Mesenchymal stem cell (in vitro differentiated cells and primary cell): ENCODE measurements at regions not wholly inside any gene's neighbourhood (a gene's known extent, or its start where the extent isn't known, plus 50 kb on each side); places are given as distances from the start of the nearest gene placed in this dataset.

Experiments
- DNase-seq: peaks from one replicate; pipeline ENCODE4 v3.0.0-alpha.2; 2013
- H2AFZ ChIP-seq: one replicate; pipeline ENCODE4 v1.6.1; 2013; ENCODE audit warnings: low read depth, mild to moderate bottlenecking, control low read depth, inconsistent platforms, low read length, moderate library complexity
- H2AK5ac ChIP-seq: 2 replicates; pipeline ENCODE4 v1.6.1; 2013; ENCODE audit warnings: low read length, moderate library complexity, mild to moderate bottlenecking, inconsistent platforms; ENCODE audit not compliant: severe bottlenecking
- H2BK120ac ChIP-seq: one replicate; pipeline ENCODE4 v1.6.1; 2013; ENCODE audit warnings: low read depth, mild to moderate bottlenecking, inconsistent platforms, low read length, moderate library complexity
- H2BK12ac ChIP-seq, 2 experiments: one replicate each; pipeline ENCODE4 v1.6.1; 2013; ENCODE audit warnings: inconsistent platforms in 2 of 2, low read length in 2 of 2, mild to moderate bottlenecking in 2 of 2, moderate library complexity in 2 of 2, control low read depth in 1 of 2
- H2BK15ac ChIP-seq: one replicate; pipeline ENCODE4 v1.6.1; 2013; ENCODE audit warnings: mild to moderate bottlenecking, low read depth, inconsistent platforms; ENCODE audit not compliant: poor library complexity, severe bottlenecking
- H2BK5ac ChIP-seq: 2 replicates; pipeline ENCODE4 v1.6.1; 2013; ENCODE audit warnings: low read depth, mild to moderate bottlenecking, low read length, control low read depth, inconsistent platforms; ENCODE audit not compliant: poor library complexity, severe bottlenecking
- H3K14ac ChIP-seq, 2 experiments: one replicate each; pipeline ENCODE4 v1.6.1; 2013; ENCODE audit warnings: inconsistent platforms in 2 of 2, low read length in 2 of 2, control low read depth in 1 of 2, mild to moderate bottlenecking in 1 of 2, moderate library complexity in 1 of 2
- H3K18ac ChIP-seq, 2 experiments: one replicate each; pipeline ENCODE4 v1.6.1; 2013; ENCODE audit warnings: inconsistent platforms in 2 of 2, low read length in 2 of 2, control low read depth in 1 of 2, low read depth in 1 of 2, mild to moderate bottlenecking in 1 of 2
- H3K23ac ChIP-seq, 2 experiments: one replicate each; pipeline ENCODE4 v1.6.1; 2013; ENCODE audit warnings: inconsistent platforms in 2 of 2, low read length in 2 of 2, mild to moderate bottlenecking in 2 of 2, moderate library complexity in 2 of 2, control low read depth in 1 of 2
- H3K27ac ChIP-seq: 2 replicates; pipeline ENCODE4 v1.5.1; 2013; ENCODE audit warnings: mild to moderate bottlenecking, moderate library complexity, low read length, control low read depth, inconsistent platforms; ENCODE audit not compliant: poor library complexity, severe bottlenecking
- H3K27me3 ChIP-seq, 2 experiments: 2 replicates each; pipeline versions ENCODE4 v1.6.1 to v1.7.0; 2013; ENCODE audit warnings: low read length in 2 of 2, mild to moderate bottlenecking in 2 of 2, moderate library complexity in 2 of 2, control low read depth in 1 of 2, inconsistent platforms in 1 of 2; ENCODE audit not compliant: control insufficient read depth in 1 of 2, insufficient read depth in 1 of 2
- H3K36me3 ChIP-seq, 2 experiments: 2 replicates each; pipeline versions ENCODE4 v1.6.1 to v1.7.0; 2013; ENCODE audit warnings: low read length in 2 of 2, control low read depth in 1 of 2, inconsistent platforms in 1 of 2, low read depth in 1 of 2, mild to moderate bottlenecking in 1 of 2; ENCODE audit not compliant: insufficient read depth in 2 of 2, control insufficient read depth in 1 of 2
- H3K4ac ChIP-seq, 2 experiments: one replicate each; pipeline ENCODE4 v1.6.1; 2013; ENCODE audit warnings: inconsistent platforms in 2 of 2, low read length in 2 of 2, mild to moderate bottlenecking in 2 of 2, moderate library complexity in 2 of 2, control low read depth in 1 of 2, low read depth in 1 of 2
- H3K4me1 ChIP-seq: 2 replicates; pipeline ENCODE4 v1.6.1; 2013; ENCODE audit warnings: low read depth, low read length, control low read depth; ENCODE audit not compliant: control insufficient read depth, insufficient read depth
- H3K4me2 ChIP-seq: 2 replicates; pipeline ENCODE4 v1.6.1; 2013; ENCODE audit warnings: low read length, mild to moderate bottlenecking, inconsistent platforms; ENCODE audit not compliant: poor library complexity, severe bottlenecking
- H3K4me3 ChIP-seq, 2 experiments: 2 replicates each; pipeline versions ENCODE4 v1.5.1 to v1.7.0; 2013; ENCODE audit warnings: low read length in 2 of 2, mild to moderate bottlenecking in 2 of 2, control low read depth in 1 of 2, low read depth in 1 of 2; ENCODE audit not compliant: insufficient read depth in 1 of 2
- H3K79me1 ChIP-seq: replicated peaks from 2 replicates; pipeline ENCODE4 v1.6.1; 2013; ENCODE audit warnings: mild to moderate bottlenecking, control low read depth, low read length, inconsistent platforms; ENCODE audit not compliant: poor library complexity, severe bottlenecking
- H3K9ac ChIP-seq: 2 replicates; pipeline ENCODE4 v1.7.0; 2013; ENCODE audit warnings: mild to moderate bottlenecking, low read length, moderate library complexity
- H3K9me3 ChIP-seq: 2 replicates; pipeline ENCODE4 v1.7.0; 2013; ENCODE audit warnings: mild to moderate bottlenecking, low read length; ENCODE audit not compliant: control insufficient read depth
- H4K8ac ChIP-seq: one replicate; pipeline ENCODE4 v1.6.1; 2013; ENCODE audit warnings: inconsistent platforms, mild to moderate bottlenecking, low read length, moderate library complexity
- H4K91ac ChIP-seq: one replicate; pipeline ENCODE4 v1.6.1; 2013; ENCODE audit warnings: mild to moderate bottlenecking, low read length, inconsistent platforms
- WGBS: methylation state at CpG from one replicate; pipeline ENCODE4 v1.1.7; 2013; ENCODE audit warnings: mixed read lengths; 5-methylcytosine and 5-hydroxymethylcytosine counted together

GRCh38 chr4:138841343-138841742 lies 174.2 kb upstream of the NOCT start:
- no peak overlapping the region for H4K8ac ChIP-seq
- no peak overlapping the region for H2BK120ac ChIP-seq
- no peak overlapping the region for H2AK5ac ChIP-seq
- DNase-seq, result no peak
- no peak overlapping the region for H3K14ac ChIP-seq
- no peak overlapping the region for H2BK12ac ChIP-seq
- no peak overlapping the region for H3K9ac ChIP-seq
- no peaks in the 10 kb centered on the region for H3K79me1 ChIP-seq
- H2AFZ ChIP-seq, result no peak overlapping the region
- no peaks in the 10 kb centered on the region for H3K4me1 ChIP-seq
- H3K9me3 ChIP-seq, result no peaks in the 10 kb centered on the region
- H3K18ac ChIP-seq, result no peak overlapping the region
- H3K4me3 ChIP-seq, result no peak overlapping the region
- H3K4me2 ChIP-seq, result no peak overlapping the region
- no peaks in the 10 kb centered on the region for H3K36me3 ChIP-seq
- H3K27ac ChIP-seq, result no peak overlapping the region
- no peak overlapping the region for H3K4ac ChIP-seq
- H3K27me3 ChIP-seq, result peaks cover 0 to 18% of the 10 kb centered on the region in 2 experiments
- no peak overlapping the region for H4K91ac ChIP-seq
- no peak overlapping the region for H2BK5ac ChIP-seq
- H3K23ac ChIP-seq, result no peak overlapping the region
- no peak overlapping the region for H2BK15ac ChIP-seq

- H3K79me1 ChIP-seq, result no peaks in the 10 kb centered on the region
- H3K27me3 ChIP-seq, result peaks cover 0 to 15% of the 10 kb centered on the region in 2 experiments
- peaks cover 6% of the 10 kb centered on the region for H3K4me1 ChIP-seq
- no peak overlapping the region for H4K8ac ChIP-seq
- H3K4me2 ChIP-seq, result no peak overlapping the region
- no peak overlapping the region for H3K14ac ChIP-seq
- H2AFZ ChIP-seq, result no peak overlapping the region
- H3K36me3 ChIP-seq, result no peaks in the 10 kb centered on the region
- no peak for DNase-seq
- no peak overlapping the region for H2BK5ac ChIP-seq
- no peak overlapping the region for H2AK5ac ChIP-seq
- H4K91ac ChIP-seq, result no peak overlapping the region
- no peak overlapping the region for H3K27ac ChIP-seq
- no peak overlapping the region for H3K23ac ChIP-seq
- no peak overlapping the region for H2BK15ac ChIP-seq
- H3K9ac ChIP-seq, result no peak overlapping the region
- H3K18ac ChIP-seq, result no peak overlapping the region
- H3K4me3 ChIP-seq, result no peak overlapping the region
- no peaks in the 10 kb centered on the region for H3K9me3 ChIP-seq
- H2BK12ac ChIP-seq, result no peak overlapping the region
- no peak overlapping the region for H3K4ac ChIP-seq
- 79% methylated on average over 4 of the region's 4 CpGs for WGBS
- no peak overlapping the region for H2BK120ac ChIP-seq
Measured at GRCh38 chr4:138838251-138838650, 177.3 kb upstream of the NOCT start.

- Histone ChIP-seq H4K8ac (no peak overlapping the region), H3K36me3 (no peaks in the 10 kb centered on the region), H2BK12ac (no peak overlapping the region), H3K23ac (no peak overlapping the region), H3K4me1 (peaks cover 8% of the 10 kb centered on the region), H3K27ac (no peak overlapping the region), H3K9ac (no peak overlapping the region), H3K4me2 (no peak overlapping the region), H3K27me3 (peaks cover 0 to 10% of the 10 kb centered on the region in 2 experiments), H3K9me3 (no peaks in the 10 kb centered on the region), H2AK5ac (no peak overlapping the region), H3K79me1 (no peaks in the 10 kb centered on the region), H3K14ac (no peak overlapping the region), H2BK15ac (no peak overlapping the region), H4K91ac (no peak overlapping the region), H3K4me3 (no peak overlapping the region), H2AFZ (no peak overlapping the region), H3K18ac (no peak overlapping the region), H2BK120ac (no peak overlapping the region), H3K4ac (no peak overlapping the region), H2BK5ac (no peak overlapping the region)
- no peak for DNase-seq
- WGBS, result 96% methylated on average over 9 of the region's 9 CpGs
Measured at GRCh38 chr4:138835832-138836533, 179.6 kb upstream of the NOCT start.

GRCh38 chr4:138833974-138834373 lies 181.6 kb upstream of the NOCT start:
- H2BK15ac ChIP-seq, result no peak overlapping the region
- DNase-seq, result peak; percentile 34
- H3K27ac ChIP-seq, result peak overlapping the region; percentile 88
- no peak overlapping the region for H2BK120ac ChIP-seq
- H3K4me2 ChIP-seq, result no peak overlapping the region
- no peak overlapping the region for H4K91ac ChIP-seq
- no peak overlapping the region for H3K18ac ChIP-seq
- H2AFZ ChIP-seq, result no peak overlapping the region
- no peak overlapping the region for H2AK5ac ChIP-seq
- 59% methylated on average over 2 of the region's 3 CpGs for WGBS
- H2BK12ac ChIP-seq, result no peak overlapping the region
- no peak overlapping the region for H3K4me3 ChIP-seq
- H3K79me1 ChIP-seq, result no peaks in the 10 kb centered on the region
- no peak overlapping the region for H3K4ac ChIP-seq
- peaks cover 8% of the 10 kb centered on the region for H3K4me1 ChIP-seq
- no peak overlapping the region for H3K14ac ChIP-seq
- no peaks in the 10 kb centered on the region for H3K36me3 ChIP-seq
- peaks cover 0 to 6% of the 10 kb centered on the region in 2 experiments for H3K27me3 ChIP-seq
- H3K23ac ChIP-seq, result no peak overlapping the region
- H2BK5ac ChIP-seq, result peak overlapping the region; percentile 58
- H3K9me3 ChIP-seq, result no peaks in the 10 kb centered on the region
- H4K8ac ChIP-seq, result no peak overlapping the region
- no peak overlapping the region for H3K9ac ChIP-seq
